Keratinocyte (primary cell): ENCODE measurements at regions not wholly inside any gene's neighbourhood (a gene's known extent, or its start where the extent isn't known, plus 50 kb on each side); places are given as distances from the start of the nearest gene placed in this dataset.

Source experiments
- DNase-seq: peaks from one replicate; pipeline ENCODE4 v3.0.0-alpha.2; 2011; ENCODE audit warnings: low read depth, missing footprints, low spot score
- FAIRE-seq: peaks from 2 replicates; lab custom pipeline; 2011; peaks lifted over from hg19 to GRCh38; lab: Jason Lieb, UNC
- H2AFZ ChIP-seq: 2 replicates; pipeline ENCODE4 v1.6.0; 2012; ENCODE audit warnings: low read length, control low read depth, inconsistent platforms; ENCODE audit not compliant: control insufficient read depth
- H3K27ac ChIP-seq: 2 replicates; pipeline ENCODE4 v1.5.1; 2011; ENCODE audit warnings: low read length; ENCODE audit not compliant: control insufficient read depth, insufficient read depth
- H3K27me3 ChIP-seq: 3 replicates; pipeline ENCODE4 v1.6.0; 2011; ENCODE audit warnings: low read length; ENCODE audit not compliant: control insufficient read depth, insufficient read depth; ENCODE audit errors: extremely low read depth
- H3K36me3 ChIP-seq, 2 experiments: 2 replicates in 1 of 2; 3 replicates in 1 of 2; pipeline ENCODE4 v1.5.1; 2011; ENCODE audit warnings: low read length in 2 of 2, mild to moderate bottlenecking in 1 of 2; ENCODE audit not compliant: control insufficient read depth in 2 of 2, insufficient read depth in 2 of 2; ENCODE audit errors: extremely low read depth in 1 of 2
- H3K4me1 ChIP-seq: 3 replicates; pipeline ENCODE4 v1.5.1; 2011; ENCODE audit warnings: low read length; ENCODE audit not compliant: control insufficient read depth, insufficient read depth; ENCODE audit errors: extremely low read depth
- H3K4me2 ChIP-seq: 3 replicates; pipeline ENCODE4 v1.6.0; 2011; ENCODE audit warnings: low read depth, low read length; ENCODE audit not compliant: control insufficient read depth, insufficient read depth; ENCODE audit errors: extremely low read depth
- H3K4me3 ChIP-seq, 3 experiments: fragments of 200-600 bp in 1 of 3; sonication (generic) in 1 of 3; 2 replicates in 2 of 3; 3 replicates in 1 of 3; pipeline ENCODE4 v1.5.1; 2011 to 2016; ENCODE audit warnings: low read length in 3 of 3, mild to moderate bottlenecking in 3 of 3, control low read depth in 2 of 3, inconsistent platforms in 1 of 3, low read depth in 1 of 3, mixed read lengths in 1 of 3, mixed run types in 1 of 3, moderate library complexity in 1 of 3; ENCODE audit not compliant: control insufficient read depth in 2 of 3, insufficient read depth in 2 of 3; ENCODE audit errors: extremely low read depth in 1 of 3
- H3K79me2 ChIP-seq: 2 replicates; pipeline ENCODE4 v1.6.0; 2012; ENCODE audit warnings: low read length; ENCODE audit not compliant: control insufficient read depth, insufficient read depth
- H3K9ac ChIP-seq: 3 replicates; pipeline ENCODE4 v1.6.0; 2011; ENCODE audit warnings: low read length; ENCODE audit not compliant: control insufficient read depth, insufficient read depth; ENCODE audit errors: extremely low read depth
- H3K9me1 ChIP-seq: 3 replicates; pipeline ENCODE4 v1.6.0; 2011; ENCODE audit warnings: low read length; ENCODE audit not compliant: control insufficient read depth, insufficient read depth; ENCODE audit errors: extremely low read depth
- H3K9me3 ChIP-seq: 2 replicates; pipeline ENCODE4 v1.5.1; 2012; ENCODE audit warnings: low read depth, low read length; ENCODE audit not compliant: control insufficient read depth
- H4K20me1 ChIP-seq: 3 replicates; pipeline ENCODE4 v1.6.0; 2011; ENCODE audit warnings: low read length; ENCODE audit not compliant: control insufficient read depth, insufficient read depth; ENCODE audit errors: extremely low read depth
- CTCF ChIP-seq, 3 experiments: IDR thresholded peaks in 1 of 3; conservative IDR thresholded peaks in 1 of 3; optimal IDR thresholded peaks in 1 of 3; 2 replicates in 2 of 3; 3 replicates in 1 of 3; pipeline versions ENCODE3 to v1.5.1; 2011; ENCODE audit warnings: low read length in 3 of 3, mild to moderate bottlenecking in 3 of 3, moderate library complexity in 2 of 3, control low read depth in 1 of 3, inconsistent platforms in 1 of 3; ENCODE audit not compliant: insufficient read depth in 2 of 3; ENCODE audit errors: extremely low read depth in 1 of 3
- EZH2 ChIP-seq: IDR thresholded peaks from one replicate; pipeline ENCODE4 v1.6.1; 2012; ENCODE audit warnings: inconsistent platforms, mild to moderate bottlenecking, low read length, moderate library complexity
- dilution Hi-C: fragments of 300-500 bp; cut with MboI; formaldehyde crosslinking; loops from one replicate; pipeline ENCODE4 v1.7.0; 2020; ENCODE audit warnings: low sequenced_read_pairs; ENCODE audit not compliant: extremely low pct_ligation_motif_present

DNA sequence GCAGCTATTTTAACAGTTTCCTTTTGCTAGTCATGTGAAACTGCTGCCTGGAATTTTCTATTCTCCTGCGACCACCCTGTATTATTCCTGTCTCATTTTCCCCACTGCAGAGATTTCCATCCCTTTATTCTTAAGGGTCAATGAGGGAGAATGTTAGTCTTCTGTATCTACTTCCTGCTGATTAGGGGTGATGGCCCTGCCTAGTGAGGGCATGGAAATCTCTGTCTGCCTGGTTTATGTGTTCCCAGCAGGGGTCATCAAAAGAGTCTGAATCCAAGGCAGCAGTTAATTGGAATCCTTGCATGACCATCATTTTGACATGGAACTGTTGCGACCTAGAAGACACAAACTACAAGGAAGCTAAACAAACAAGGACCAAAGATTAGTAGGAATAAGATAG, 325.2 kb downstream of the PLPP3 start:
- TF ChIP-seq CTCF (optimal IDR thresholded peaks at IDR 0.05 in 1 of 3, IDR thresholded peaks at IDR 0.05 in 1 of 3, conservative IDR thresholded peaks at IDR 0.05 in 1 of 3; ENCODE audit: extremely low read depth in 1 of 3, insufficient read depth in 2 of 3, low read length in 3 of 3), result no peak
- no peak for TF ChIP-seq EZH2
- H3K4me2 ChIP-seq, result no peak overlapping the region
- dilution Hi-C loops, result no loop called here
- H3K4me1 ChIP-seq, result no peaks in the 10 kb centered on the region
- no peak overlapping the region for H3K4me3 ChIP-seq
- H3K79me2 ChIP-seq, result no peaks in the 10 kb centered on the region
- FAIRE-seq (no peak), DNase-seq (no peak)
- no peaks in the 10 kb centered on the region for H3K27me3 ChIP-seq
- no peaks in the 10 kb centered on the region for H3K9me3 ChIP-seq
- H3K36me3 ChIP-seq, result no peaks in the 10 kb centered on the region
- H3K9me1 ChIP-seq, result no peaks in the 10 kb centered on the region
- H2AFZ ChIP-seq, result no peak overlapping the region
- no peak overlapping the region for H3K9ac ChIP-seq
- H3K27ac ChIP-seq, result no peak overlapping the region
- H4K20me1 ChIP-seq, result no peaks in the 10 kb centered on the region

- H3K9me1 ChIP-seq, result no peaks in the 10 kb centered on the region
- dilution Hi-C loops, result no loop called here
- no peaks in the 10 kb centered on the region for H3K4me1 ChIP-seq
- no peaks in the 10 kb centered on the region for H4K20me1 ChIP-seq
- H3K27me3 ChIP-seq, result no peaks in the 10 kb centered on the region
- no peaks in the 10 kb centered on the region for H3K9me3 ChIP-seq
- H3K27ac ChIP-seq, result no peak overlapping the region
- H3K4me2 ChIP-seq, result no peak overlapping the region
- H3K4me3 ChIP-seq, result no peak overlapping the region
- FAIRE-seq, result no peak
- no peak for TF ChIP-seq CTCF (optimal IDR thresholded peaks at IDR 0.05 in 1 of 3, IDR thresholded peaks at IDR 0.05 in 1 of 3, conservative IDR thresholded peaks at IDR 0.05 in 1 of 3; ENCODE audit: extremely low read depth in 1 of 3, insufficient read depth in 2 of 3, low read length in 3 of 3)
- no peak for TF ChIP-seq EZH2
- H3K79me2 ChIP-seq, result no peaks in the 10 kb centered on the region
- H3K36me3 ChIP-seq, result no peaks in the 10 kb centered on the region
- H3K9ac ChIP-seq, result no peak overlapping the region
- H2AFZ ChIP-seq, result no peak overlapping the region
- DNase-seq, result no peak
Observed at GRCh38 chr1:56250809-56251208, 328.6 kb downstream of the PLPP3 start.
